Jurkat, Clone E6-1 (cell line): ENCODE measurements at regions not wholly inside any gene's neighbourhood (a gene's known extent, or its start where the extent isn't known, plus 50 kb on each side); places are given as distances from the start of the nearest gene placed in this dataset.

Experiments
- DNase-seq: peaks from one replicate; pipeline ENCODE4 v3.0.0-alpha.2; 2011; ENCODE audit warnings: low read depth, low spot score
- H3K4me3 ChIP-seq: 2 replicates; pipeline ENCODE4 v1.5.1; 2011; ENCODE audit warnings: mild to moderate bottlenecking, low read length, control low read depth, moderate library complexity

DNA sequence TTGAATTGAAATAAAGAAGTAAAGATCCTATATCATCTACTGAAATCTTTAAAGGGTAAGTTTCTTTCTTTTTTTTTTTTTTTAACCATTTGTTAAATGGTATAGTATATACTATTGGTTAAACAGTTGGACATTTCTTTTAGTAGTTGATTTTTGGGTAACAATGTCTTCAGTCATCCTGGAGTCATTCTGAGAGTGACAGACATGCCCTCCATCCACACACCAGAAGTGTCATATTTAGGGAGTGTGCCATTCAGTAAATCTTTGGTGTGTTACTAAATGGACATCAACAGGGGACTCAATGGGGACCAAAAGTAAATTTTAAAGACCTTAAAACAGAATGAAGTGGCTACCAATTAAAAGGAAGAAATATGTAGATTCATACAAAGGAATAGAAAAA, 50.8 kb upstream of the SLC39A10 start:
- no peak for DNase-seq
- no peak overlapping the region for H3K4me3 ChIP-seq

DNA sequence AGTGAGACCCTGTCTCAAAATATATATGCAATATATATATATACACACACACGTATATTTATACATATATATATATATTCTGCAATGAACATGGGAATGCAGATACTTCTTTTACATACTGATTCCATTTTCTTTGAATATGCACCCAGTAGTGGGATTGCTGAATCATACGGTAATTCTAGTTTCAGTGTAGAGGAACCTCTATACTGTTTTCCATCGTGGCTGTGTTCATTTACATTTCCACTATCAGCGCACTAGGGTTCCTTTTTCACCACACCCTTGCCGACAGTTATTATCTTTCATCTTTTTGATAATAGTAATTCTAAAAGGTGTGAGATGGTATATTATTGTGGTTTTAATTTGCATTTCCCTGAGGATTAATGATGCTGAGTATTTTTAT, 52.3 kb upstream of the SLC39A10 start:
- DNase-seq: no peak
- no peak overlapping the region for H3K4me3 ChIP-seq

DNA sequence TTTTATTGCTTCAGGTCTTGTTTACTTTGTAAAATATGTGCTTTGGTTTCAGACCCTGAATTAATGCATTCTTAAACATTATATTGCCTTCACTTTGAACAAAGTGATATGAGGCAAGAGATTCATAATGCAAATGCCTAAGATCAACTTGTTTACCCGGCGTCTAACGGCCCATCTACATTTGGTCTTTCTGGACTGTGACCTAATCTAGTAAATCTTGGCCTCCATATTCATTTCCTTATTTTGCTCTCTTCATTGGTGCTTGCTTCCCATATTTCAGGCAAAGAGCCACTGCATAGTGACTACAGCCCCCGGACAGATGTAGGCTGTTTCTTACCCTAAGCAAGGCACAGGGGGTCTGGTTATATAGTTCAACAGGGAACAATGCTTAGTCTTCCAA, 53.0 kb upstream of the SLC39A10 start:
- no peak for DNase-seq
- no peak overlapping the region for H3K4me3 ChIP-seq

DNA sequence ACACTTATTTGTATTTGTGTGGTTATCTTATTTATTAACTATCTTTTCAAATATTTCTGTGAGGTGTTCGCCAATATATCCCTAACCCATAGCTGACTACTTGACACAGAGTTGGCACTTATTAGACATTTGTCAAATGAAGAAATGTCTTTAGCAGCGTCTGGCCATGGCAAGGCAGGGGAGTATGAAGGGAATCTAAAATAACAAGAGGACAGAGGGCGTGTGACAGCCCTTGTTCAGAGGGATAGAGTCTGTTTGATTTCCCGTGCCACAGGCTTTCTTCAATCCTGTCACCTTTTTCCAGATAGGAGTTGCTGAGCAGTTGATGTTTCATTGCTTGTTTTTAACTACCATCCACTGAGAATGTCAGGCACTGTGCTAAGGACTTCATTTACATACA, 53.6 kb upstream of the SLC39A10 start:
- DNase-seq: no peak

GRCh38 chr2:195602687-195603086, 54.3 kb upstream of the SLC39A10 start:
- H3K4me3 ChIP-seq: no peak overlapping the region

More for the DNA sequence above, 53.6 kb upstream of the SLC39A10 start:
- no peak overlapping the region for H3K4me3 ChIP-seq

GRCh38 chr2:195601361-195601760, 55.7 kb upstream of the SLC39A10 start:
- no peak for DNase-seq
- H3K4me3 ChIP-seq: no peak overlapping the region

More at GRCh38 chr2:195602687-195603086, 54.3 kb upstream of the SLC39A10 start:
- no peak for DNase-seq

DNA sequence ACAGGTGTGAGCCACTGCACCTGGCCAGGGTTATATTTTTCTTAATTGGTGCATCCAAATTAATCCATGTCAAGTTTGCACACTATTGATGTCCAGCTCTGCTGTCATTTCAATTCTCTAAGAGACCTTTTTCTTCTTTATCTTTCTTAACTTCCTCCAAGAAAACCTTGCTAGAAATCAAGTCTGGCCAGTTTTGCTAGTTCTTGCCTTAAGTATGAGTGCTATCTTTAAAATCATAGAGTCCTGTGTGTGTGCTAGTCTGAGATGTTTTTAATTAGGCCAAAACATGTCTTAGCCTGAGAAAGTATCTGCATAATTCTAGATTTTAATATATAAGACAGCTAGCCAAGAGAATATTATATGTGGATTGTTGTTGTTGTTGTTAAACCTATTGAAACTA, 56.2 kb upstream of the SLC39A10 start:
- H3K4me3 ChIP-seq: no peak overlapping the region
- DNase-seq: no peak

GRCh38 chr2:195596840-195597239, 60.2 kb upstream of the SLC39A10 start:
- no peak for DNase-seq

DNA sequence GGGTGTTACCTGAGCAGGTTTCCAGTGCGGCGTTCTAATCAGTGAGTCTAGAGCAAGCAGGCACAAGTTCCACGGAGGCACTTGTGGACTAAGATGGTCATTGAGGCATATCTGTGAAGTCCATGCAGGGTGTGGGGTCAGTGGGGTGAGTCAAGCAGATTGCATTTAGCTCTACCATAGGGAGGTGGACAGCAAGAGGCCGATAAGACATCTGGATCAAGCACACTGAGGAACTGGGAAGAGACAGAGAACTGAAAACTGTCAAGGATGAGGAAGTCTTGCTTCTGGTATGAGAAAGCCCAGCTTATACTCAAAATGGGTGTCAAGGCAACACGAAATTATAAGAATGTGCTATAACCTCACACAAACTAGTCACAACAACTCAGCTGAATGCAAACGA, 61.2 kb upstream of the SLC39A10 start:
- no peak for DNase-seq
- no peak overlapping the region for H3K4me3 ChIP-seq

More at GRCh38 chr2:195596840-195597239, 60.2 kb upstream of the SLC39A10 start:
- H3K4me3 ChIP-seq: no peak overlapping the region

DNA sequence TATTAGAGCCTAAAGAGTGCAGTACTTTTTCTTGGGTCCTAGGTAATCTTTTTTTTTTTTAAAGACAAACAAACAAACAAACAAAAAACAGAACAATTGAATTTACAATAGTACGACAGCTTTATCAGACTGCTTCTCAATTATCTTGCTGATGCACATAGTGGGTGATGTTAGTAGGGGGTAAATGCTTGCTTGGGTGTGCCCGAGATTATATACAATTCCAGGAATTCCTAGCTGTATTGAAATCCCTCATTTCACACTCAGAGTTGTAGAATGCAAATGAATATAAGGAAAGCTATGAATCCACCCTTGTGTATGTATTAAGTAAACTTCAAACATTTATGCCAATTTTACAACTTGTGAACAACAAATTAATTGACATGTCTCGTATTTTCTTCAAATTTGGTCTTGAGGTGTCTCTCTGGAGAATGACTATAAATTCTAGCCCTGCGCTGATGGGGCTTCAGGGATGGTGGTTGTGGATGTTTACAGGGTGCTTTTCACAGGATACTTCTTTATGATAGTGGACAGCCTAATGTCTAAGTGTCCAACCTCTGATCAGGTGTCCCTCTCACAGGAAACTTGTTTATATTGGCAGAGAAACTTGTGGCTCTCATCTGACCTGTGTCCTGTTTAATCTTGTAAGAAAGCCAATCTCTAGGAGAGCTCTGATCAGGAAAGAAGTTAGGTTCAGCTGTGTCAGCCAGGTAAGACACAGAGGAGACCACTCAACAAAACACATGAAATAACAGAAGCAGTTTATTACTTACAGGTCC, 61.9 kb upstream of the SLC39A10 start:
- H3K4me3 ChIP-seq: no peak overlapping the region

GRCh38 chr2:195594248-195594647, 62.8 kb upstream of the SLC39A10 start:
- H3K4me3 ChIP-seq: no peak overlapping the region

More for the DNA sequence above, 61.9 kb upstream of the SLC39A10 start:
- DNase-seq: no peak

GRCh38 chr2:195592105-195592504, 64.9 kb upstream of the SLC39A10 start:
- H3K4me3 ChIP-seq: no peak overlapping the region
- DNase-seq: no peak

More at GRCh38 chr2:195594248-195594647, 62.8 kb upstream of the SLC39A10 start:
- DNase-seq: no peak

- no peak overlapping the region for H3K4me3 ChIP-seq
- no peak for DNase-seq
These were observed 66.2 kb upstream of the SLC39A10 start for GRCh38 chr2:195590861-195591205.

- no peak for DNase-seq
- H3K4me3 ChIP-seq: no peak overlapping the region
These were observed 66.7 kb upstream of the SLC39A10 start for GRCh38 chr2:195590199-195590860.

DNA sequence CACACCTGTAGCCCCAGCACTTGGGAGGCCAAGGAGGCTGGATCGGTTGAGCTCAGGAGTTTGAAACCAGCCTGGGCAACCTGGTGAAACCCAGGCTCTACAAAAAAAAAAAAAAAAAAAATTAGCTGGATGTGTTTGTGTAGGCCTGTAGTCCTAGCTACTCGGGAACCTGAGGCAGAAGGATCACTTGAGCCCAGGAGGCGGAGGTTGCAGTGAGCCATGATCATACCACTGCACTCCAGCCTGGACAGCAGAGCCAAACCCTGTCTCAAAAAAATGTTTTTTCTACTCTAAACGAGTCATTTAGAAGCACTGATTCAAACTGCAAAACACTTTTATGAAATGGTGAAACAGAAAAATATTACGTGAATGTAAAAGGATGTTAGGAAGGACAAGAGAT, 69.1 kb upstream of the SLC39A10 start:
- H3K4me3 ChIP-seq: no peak overlapping the region
- DNase-seq: no peak

DNA sequence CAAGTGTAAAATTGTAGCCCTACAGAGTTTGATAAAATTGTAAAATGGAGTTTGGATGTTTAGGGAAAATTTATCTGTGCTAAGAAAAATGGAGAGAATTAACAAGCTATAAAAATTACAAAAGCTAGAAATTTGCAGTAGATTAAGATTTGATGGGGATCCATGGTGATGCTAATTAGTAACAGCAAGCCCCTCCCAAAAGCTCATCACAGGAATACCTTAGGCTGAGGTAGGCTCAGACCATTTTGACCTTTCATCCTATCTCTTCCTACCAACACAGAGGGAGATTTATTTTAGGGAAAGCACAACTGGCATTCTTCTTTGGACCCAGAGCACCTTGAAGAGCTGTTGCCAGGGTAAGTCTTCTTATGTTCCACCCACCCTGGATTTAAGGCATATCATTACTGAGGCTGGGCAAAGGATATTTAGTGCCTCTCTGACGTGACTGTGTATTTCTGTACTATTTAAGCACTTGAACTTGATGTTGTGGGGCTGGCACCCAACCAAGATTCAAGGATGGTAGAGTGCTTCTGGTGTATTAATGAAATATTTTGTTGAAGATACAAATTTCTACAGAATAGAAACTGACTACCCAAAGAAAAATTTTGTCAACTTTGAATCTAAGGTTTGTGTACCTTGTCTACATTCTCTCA, 70.8 kb upstream of the SLC39A10 start:
- DNase-seq: no peak

GRCh38 chr2:195582188-195582587, 74.8 kb upstream of the SLC39A10 start:
- no peak for DNase-seq
- H3K4me3 ChIP-seq: no peak overlapping the region

More for the DNA sequence above, 70.8 kb upstream of the SLC39A10 start:
- no peak overlapping the region for H3K4me3 ChIP-seq

DNA sequence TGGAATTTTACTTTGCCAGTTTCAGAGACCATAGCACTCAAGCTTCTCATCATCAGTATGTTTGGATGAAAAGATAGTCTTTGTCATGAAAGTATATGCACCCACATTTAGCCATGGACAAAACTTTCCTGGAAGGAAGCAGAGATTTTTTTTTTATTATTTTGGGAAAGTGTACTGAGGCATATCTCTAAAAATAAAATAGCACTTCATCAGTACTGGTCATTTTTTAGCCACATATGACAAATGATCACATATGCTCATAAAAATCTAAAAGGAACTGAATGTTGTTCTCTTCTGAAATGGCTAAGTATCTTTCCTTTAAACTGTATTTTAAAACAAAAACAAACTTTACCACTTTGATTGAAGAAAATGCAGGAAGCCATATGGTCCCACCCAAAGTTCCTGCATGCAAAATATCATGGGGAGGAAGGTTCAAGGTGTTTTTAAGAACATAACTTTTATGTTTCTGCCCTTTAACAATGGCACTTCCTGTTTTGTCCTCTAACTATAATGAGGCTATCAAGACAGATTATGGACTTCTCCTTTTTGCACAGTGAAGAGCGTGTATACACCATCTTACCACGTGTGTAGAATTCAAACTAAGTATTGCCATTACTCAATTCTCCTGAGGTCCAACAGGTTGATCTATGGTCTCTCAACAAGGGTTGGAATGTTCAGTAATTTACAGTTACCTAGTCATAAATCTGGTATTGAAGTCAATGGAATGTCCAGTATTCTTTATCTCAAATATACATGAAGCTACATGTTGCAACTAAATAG, 77.1 kb upstream of the SLC39A10 start:
- no peak for DNase-seq
- no peak overlapping the region for H3K4me3 ChIP-seq

DNA sequence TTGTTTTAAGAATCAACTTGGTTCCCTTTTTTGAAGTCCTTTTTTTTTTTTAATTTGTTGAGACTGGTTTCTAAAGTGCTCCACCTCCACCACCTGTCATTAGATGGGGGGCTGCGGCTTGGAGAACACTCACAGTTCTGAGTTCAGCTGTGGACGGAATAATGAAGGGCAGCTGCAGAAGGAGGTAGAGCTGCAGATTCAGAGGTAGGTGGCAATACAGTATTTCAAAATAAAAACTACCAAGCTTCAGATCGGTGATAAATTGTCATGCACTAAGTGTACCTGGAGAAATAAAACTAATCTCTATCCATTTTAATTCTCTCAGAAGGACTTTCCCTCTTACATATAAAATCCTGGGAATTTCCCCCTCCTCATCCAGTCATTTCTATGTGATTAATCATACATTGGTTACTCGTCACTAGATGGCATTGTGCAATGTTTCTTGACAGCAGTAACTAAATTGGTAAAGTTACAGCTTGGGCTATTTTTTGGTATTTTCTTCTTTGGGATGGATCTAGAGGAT, 81.1 kb upstream of the SLC39A10 start:
- no peak overlapping the region for H3K4me3 ChIP-seq

More for the DNA sequence above, 81.1 kb upstream of the SLC39A10 start:
- DNase-seq: no peak
